B cell (primary cell): ENCODE measurements at regions not wholly inside any gene's neighbourhood (a gene's known extent, or its start where the extent isn't known, plus 50 kb on each side); places are given as distances from the start of the nearest gene placed in this dataset.

Source experiments
- ATAC-seq: fragments of 200-7000 bp; cut with Tn5 transposase; one replicate; pipeline ENCODE4 v1.10.0; 2021; ENCODE audit warnings: low read depth, mild to moderate bottlenecking, moderate number of reproducible peaks, moderate library complexity
- CTCF ChIA-PET: fragments of 350-600 bp; sonication (Branson Sonifier 250); formaldehyde crosslinking; loops from one replicate; lab custom pipeline; 2021; ENCODE audit warnings: antibody characterized with exemption, inconsistent platforms; lab: Charles Lee
- POLR2A ChIA-PET: fragments of 350-600 bp; sonication (Branson Sonifier 250); formaldehyde crosslinking; loops from one replicate; lab custom pipeline; 2021; ENCODE audit warnings: antibody characterized with exemption; lab: Charles Lee
- DNase-seq: peaks from one replicate; pipeline ENCODE4 v3.0.0; 2013
- H2AFZ ChIP-seq: 2 replicates; pipeline ENCODE4 v1.6.1; 2012; ENCODE audit warnings: mild to moderate bottlenecking, low read depth, low read length; ENCODE audit not compliant: insufficient read depth, poor library complexity, severe bottlenecking
- H3K27ac ChIP-seq, 2 donors: 1 replicate in 1 of 2; 2 replicates in 1 of 2; pipeline ENCODE4 v1.5.1; 2012 to 2013; ENCODE audit warnings: low read length in 2 of 2, mild to moderate bottlenecking in 2 of 2, moderate library complexity in 1 of 2
- H3K27me3 ChIP-seq, 4 experiments: fragments of 200-600 bp in 1 of 4; sonication (generic) in 1 of 4; replicated peaks in 1 of 4; 1 replicate in 2 of 4; 2 replicates in 2 of 4; pipeline versions ENCODE4 v1.6.1 to v1.7.0; 2013 to 2016; ENCODE audit warnings: low read length in 3 of 4, mild to moderate bottlenecking in 2 of 4, mixed read lengths in 1 of 4, moderate library complexity in 1 of 4; ENCODE audit not compliant: insufficient read depth in 4 of 4, control insufficient read depth in 3 of 4; ENCODE audit errors: control extremely low read depth in 1 of 4
- H3K36me3 ChIP-seq, 2 experiments: replicated peaks in 1 of 2; 1 replicate in 1 of 2; 2 replicates in 1 of 2; pipeline versions ENCODE4 v1.6.1 to v1.7.1; 2013; ENCODE audit warnings: low read length in 1 of 2; ENCODE audit not compliant: insufficient read depth in 2 of 2, control insufficient read depth in 1 of 2; ENCODE audit errors: control extremely low read depth in 1 of 2, extremely low read depth in 1 of 2
- H3K4me1 ChIP-seq, 2 donors: fragments of 200-600 bp in 1 of 2; sonication (generic) in 1 of 2; 1 replicate in 1 of 2; 2 replicates in 1 of 2; pipeline versions ENCODE4 v1.5.1 to v1.6.1; 2013 to 2017; ENCODE audit warnings: low read length in 2 of 2; ENCODE audit not compliant: control insufficient read depth in 2 of 2, insufficient read depth in 2 of 2
- H3K4me2 ChIP-seq: replicated peaks from 2 replicates; pipeline ENCODE3; 2012; ENCODE audit warnings: mild to moderate bottlenecking, low read depth, low read length; ENCODE audit not compliant: poor library complexity, severe bottlenecking
- H3K4me3 ChIP-seq, 5 experiments: fragments of 200-600 bp in 1 of 5; sonication (generic) in 1 of 5; 1 replicate in 3 of 5; 2 replicates in 2 of 5; pipeline versions ENCODE4 v1.5.1 to v1.7.0; 2011 to 2016; ENCODE audit warnings: low read length in 4 of 5, mild to moderate bottlenecking in 4 of 5, low read depth in 2 of 5, control low read depth in 1 of 5, moderate library complexity in 1 of 5; ENCODE audit not compliant: insufficient read depth in 1 of 5; ENCODE audit errors: control extremely low read depth in 1 of 5, extremely low read depth in 1 of 5
- H3K79me2 ChIP-seq: fragments of 200-600 bp; sonication (generic); one replicate; pipeline ENCODE4 v1.6.0; 2016; ENCODE audit warnings: low read length; ENCODE audit not compliant: control insufficient read depth, insufficient read depth
- H3K9ac ChIP-seq: fragments of 200-600 bp; sonication (generic); 2 replicates; pipeline ENCODE4 v1.6.1; 2017; ENCODE audit warnings: mild to moderate bottlenecking, low read length, moderate library complexity
- H3K9me3 ChIP-seq, 3 donors: one replicate each; pipeline versions ENCODE4 v1.6.1 to v1.7.1; 2013; ENCODE audit warnings: low read length in 2 of 3; ENCODE audit not compliant: control insufficient read depth in 2 of 3, insufficient read depth in 1 of 3; ENCODE audit errors: control extremely low read depth in 1 of 3
- H4K20me1 ChIP-seq: 2 replicates; pipeline ENCODE4 v1.6.0; 2012; ENCODE audit warnings: mild to moderate bottlenecking, low read length; ENCODE audit not compliant: insufficient read depth, control insufficient read depth, poor library complexity, severe bottlenecking
- H3K27ac Mint-ChIP-seq: one replicate; pipeline ENCODE4 v1.8.0; 2021; ENCODE audit warnings: mixed read lengths
- H3K27me3 Mint-ChIP-seq: one replicate; pipeline ENCODE4 v1.8.0; 2021; ENCODE audit warnings: mixed read lengths
- H3K4me1 Mint-ChIP-seq: one replicate; pipeline ENCODE4 v1.8.0; 2021; ENCODE audit warnings: mixed read lengths
- H3K4me3 Mint-ChIP-seq: one replicate; pipeline ENCODE4 v1.8.0; 2021; ENCODE audit warnings: mixed read lengths
- H3K9me3 Mint-ChIP-seq: one replicate; pipeline ENCODE4 v1.8.0; 2022; ENCODE audit warnings: mixed read lengths; ENCODE audit not compliant: insufficient read depth
- EZH2 ChIP-seq: IDR thresholded peaks from 2 replicates; pipeline ENCODE4 v1.6.1; 2012; ENCODE audit warnings: borderline replicate concordance, low read depth, mild to moderate bottlenecking, moderate library complexity, low read length; ENCODE audit not compliant: insufficient read depth, poor library complexity, severe bottlenecking
- WGBS: methylation state at CpG from one replicate; pipeline ENCODE4 v1.1.5; 2013; ENCODE audit warnings: missing lambda C conversion rate; ENCODE audit not compliant: insufficient coverage; 5-methylcytosine and 5-hydroxymethylcytosine counted together
- intact Hi-C: fragments of 100-400 bp; cut with micrococcal nuclease; formaldehyde crosslinking; loops from one replicate; pipeline ENCODE4 v1.10.0; 2022
- TF ChIP-seq, protein P1 (sequence below): fragments of 200-600 bp; IDR thresholded peaks from one replicate; pipeline ENCODE4 v1.8.0; 2022; ENCODE audit warnings: antibody characterized with exemption, mild to moderate bottlenecking

DNA sequence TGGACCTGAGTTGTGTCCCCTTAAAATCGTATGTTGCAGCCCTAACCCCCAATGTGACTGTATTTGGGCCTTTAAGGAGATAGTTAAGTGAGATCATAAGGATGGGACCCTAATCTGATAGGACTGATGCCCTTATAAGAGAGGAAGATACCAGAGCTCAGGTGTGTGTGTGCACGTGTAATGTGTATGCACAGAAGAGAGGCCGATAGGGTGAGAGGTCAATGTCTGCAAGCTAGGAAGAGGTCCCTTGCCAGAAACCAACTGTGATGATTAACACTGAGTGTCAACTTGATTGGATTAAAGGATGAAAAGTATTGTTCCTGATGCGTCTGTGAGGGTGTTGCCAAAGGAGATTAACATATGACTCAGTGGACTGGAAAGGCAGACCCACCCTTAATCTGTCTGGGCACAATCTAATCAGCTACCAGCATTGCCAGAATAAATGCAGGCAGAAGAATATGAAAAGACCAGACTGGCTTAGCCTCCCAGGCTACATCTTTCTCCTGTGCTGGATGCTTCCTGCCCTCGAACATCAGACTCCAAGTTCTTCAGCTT, 299.8 kb downstream of the LRFN2 start:
- H3K9me3 ChIP-seq: no peaks in the 10 kb centered on the region
- H2AFZ ChIP-seq: no peak overlapping the region
- no peaks in the 10 kb centered on the region for H3K4me1 ChIP-seq
- no peak for TF ChIP-seq EZH2
- TF ChIP-seq, protein P1, sequence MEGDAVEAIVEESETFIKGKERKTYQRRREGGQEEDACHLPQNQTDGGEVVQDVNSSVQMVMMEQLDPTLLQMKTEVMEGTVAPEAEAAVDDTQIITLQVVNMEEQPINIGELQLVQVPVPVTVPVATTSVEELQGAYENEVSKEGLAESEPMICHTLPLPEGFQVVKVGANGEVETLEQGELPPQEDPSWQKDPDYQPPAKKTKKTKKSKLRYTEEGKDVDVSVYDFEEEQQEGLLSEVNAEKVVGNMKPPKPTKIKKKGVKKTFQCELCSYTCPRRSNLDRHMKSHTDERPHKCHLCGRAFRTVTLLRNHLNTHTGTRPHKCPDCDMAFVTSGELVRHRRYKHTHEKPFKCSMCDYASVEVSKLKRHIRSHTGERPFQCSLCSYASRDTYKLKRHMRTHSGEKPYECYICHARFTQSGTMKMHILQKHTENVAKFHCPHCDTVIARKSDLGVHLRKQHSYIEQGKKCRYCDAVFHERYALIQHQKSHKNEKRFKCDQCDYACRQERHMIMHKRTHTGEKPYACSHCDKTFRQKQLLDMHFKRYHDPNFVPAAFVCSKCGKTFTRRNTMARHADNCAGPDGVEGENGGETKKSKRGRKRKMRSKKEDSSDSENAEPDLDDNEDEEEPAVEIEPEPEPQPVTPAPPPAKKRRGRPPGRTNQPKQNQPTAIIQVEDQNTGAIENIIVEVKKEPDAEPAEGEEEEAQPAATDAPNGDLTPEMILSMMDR: no peak
- H3K9ac ChIP-seq: no peak overlapping the region
- ATAC-seq (no peak), DNase-seq (no peak)
- ChIA-PET POLR2A (no interaction called here), CTCF (no interaction called here)
- H3K4me3 ChIP-seq: no peak overlapping the region
- peaks cover 0 to 15% (median 4%) of the 10 kb centered on the region in 4 experiments for H3K27me3 ChIP-seq
- H3K4me3 Mint-ChIP-seq: no peak overlapping the region
- H3K4me1 Mint-ChIP-seq: no peaks in the 10 kb centered on the region
- no peaks in the 10 kb centered on the region for H3K9me3 Mint-ChIP-seq
- whole genome bisulfite sequencing: 83% methylated on average over 4 of the region's 5 CpGs
- intact Hi-C loops: no loop called here
- H4K20me1 ChIP-seq: no peaks in the 10 kb centered on the region
- no peak overlapping the region for H3K27ac ChIP-seq
- no peak overlapping the region for H3K27ac Mint-ChIP-seq
- H3K36me3 ChIP-seq: no peaks in the 10 kb centered on the region
- H3K4me2 ChIP-seq: no peak overlapping the region
- H3K79me2 ChIP-seq: no peaks in the 10 kb centered on the region
- H3K27me3 Mint-ChIP-seq: peaks cover 43% of the 10 kb centered on the region

DNA sequence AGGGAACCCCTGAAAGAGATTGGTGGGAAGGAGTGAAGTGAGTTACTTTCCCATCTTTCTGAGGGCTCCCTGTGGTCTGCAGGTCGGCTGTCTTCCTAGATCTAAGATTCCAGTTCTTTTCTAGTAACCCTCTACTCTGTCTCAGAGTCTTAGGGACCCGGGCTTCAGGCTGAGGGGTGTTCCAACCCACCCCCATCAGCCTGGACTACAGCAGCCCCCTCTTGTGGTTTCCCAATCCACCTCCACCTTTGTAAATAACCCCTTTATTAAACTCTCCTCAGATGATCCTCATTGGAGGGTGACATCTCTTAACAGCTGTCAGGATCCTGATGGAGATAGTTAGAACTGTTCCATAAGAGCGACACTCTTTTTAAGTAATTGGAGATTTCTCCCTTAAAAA, 300.4 kb downstream of the LRFN2 start:
- DNase-seq (no peak), ATAC-seq (no peak)
- Mint-ChIP-seq H3K27ac (no peak overlapping the region), H3K4me1 (no peaks in the 10 kb centered on the region), H3K9me3 (no peaks in the 10 kb centered on the region), H3K27me3 (peaks cover 43% of the 10 kb centered on the region), H3K4me3 (no peak overlapping the region)
- H4K20me1 ChIP-seq: no peaks in the 10 kb centered on the region
- H3K27ac ChIP-seq: no peak overlapping the region
- POLR2A ChIA-PET: no interaction called here
- H3K9ac ChIP-seq: no peak overlapping the region
- CTCF ChIA-PET: no interaction called here
- H3K9me3 ChIP-seq: no peaks in the 10 kb centered on the region
- intact Hi-C loops: no loop called here
- no peaks in the 10 kb centered on the region for H3K4me1 ChIP-seq
- 40% methylated on average over 1 of the region's 3 CpGs for WGBS
- no peaks in the 10 kb centered on the region for H3K79me2 ChIP-seq
- H3K4me3 ChIP-seq: no peak overlapping the region
- TF ChIP-seq, protein P1: no peak
- TF ChIP-seq EZH2: no peak
- peaks cover 0 to 15% (median 4%) of the 10 kb centered on the region in 4 experiments for H3K27me3 ChIP-seq
- H2AFZ ChIP-seq: no peak overlapping the region
- no peak overlapping the region for H3K4me2 ChIP-seq
- no peaks in the 10 kb centered on the region for H3K36me3 ChIP-seq
